HG03060 (cell line): ENCODE measurements at regions not wholly inside any gene's neighbourhood (a gene's known extent, or its start where the extent isn't known, plus 50 kb on each side); places are given as distances from the start of the nearest gene placed in this dataset.
"Not testable (repeated sequence)": the region's sequence is repeated elsewhere in the genome, so short reads cannot be mapped to it uniquely, and the experiment has no call there.

Experiments used
- ATAC-seq: cut with Tn5 transposase; IDR thresholded peaks from one replicate; pipeline ENCODE4 v1.9.1; 2021; ENCODE audit warnings: low read depth, moderate number of reproducible peaks; ENCODE audit not compliant: unreplicated experiment

DNA sequence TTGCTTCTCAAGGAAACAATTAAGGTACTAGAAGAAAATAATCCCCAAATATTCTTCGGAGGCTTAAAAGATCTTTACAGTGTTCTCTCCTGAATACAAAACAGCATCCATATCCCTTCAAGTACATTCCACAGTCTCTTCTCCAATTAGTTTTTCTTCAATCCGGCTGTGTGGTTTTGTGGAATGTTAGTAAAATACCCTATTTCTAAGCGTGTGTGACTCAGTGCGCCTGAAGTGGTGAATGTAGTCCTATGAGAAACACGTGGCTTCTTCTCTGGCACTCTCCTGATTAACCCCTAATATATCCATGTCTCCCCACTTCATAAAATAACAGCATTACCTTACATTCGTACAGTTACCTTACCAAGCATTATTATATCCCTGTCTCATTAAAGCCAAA, 570.2 kb downstream of the ARL4A start:
- ATAC-seq = no peak

- ATAC-seq = no peak
Observed at GRCh38 chr7:13258386-13258785, 571.0 kb downstream of the ARL4A start.

GRCh38 chr7:13259930-13260329, 572.5 kb downstream of the ARL4A start:
- ATAC-seq = no peak

GRCh38 chr7:13262929-13263530, 575.6 kb downstream of the ARL4A start:
- no peak for ATAC-seq

GRCh38 chr7:13265271-13265670, 577.8 kb downstream of the ARL4A start:
- ATAC-seq = no peak

- ATAC-seq = not testable (repeated sequence)
Observed at GRCh38 chr7:13274205-13274604, 586.8 kb downstream of the ARL4A start.

- no peak for ATAC-seq
Observed at GRCh38 chr7:13276977-13277376, 589.5 kb downstream of the ARL4A start.

DNA sequence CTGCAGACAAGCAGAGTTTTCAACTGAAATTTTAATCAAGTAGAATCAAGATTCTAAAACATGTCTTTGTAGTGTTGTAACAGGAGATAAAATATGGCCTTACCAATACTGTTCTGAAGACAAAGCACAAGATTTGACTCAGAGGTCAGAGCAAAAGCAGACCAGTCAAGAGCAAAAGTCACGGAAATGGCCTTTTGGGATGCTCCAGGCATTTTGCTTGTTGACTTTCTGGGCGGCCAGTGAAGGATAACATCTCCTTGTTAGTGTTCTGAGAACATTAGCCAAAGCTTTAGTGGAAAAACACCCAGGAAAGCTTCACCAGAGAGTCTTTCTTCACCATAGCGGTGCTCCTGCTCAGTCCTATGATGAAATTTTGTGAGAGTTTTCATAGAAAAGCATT, 590.6 kb downstream of the ARL4A start:
- ATAC-seq = no peak

DNA sequence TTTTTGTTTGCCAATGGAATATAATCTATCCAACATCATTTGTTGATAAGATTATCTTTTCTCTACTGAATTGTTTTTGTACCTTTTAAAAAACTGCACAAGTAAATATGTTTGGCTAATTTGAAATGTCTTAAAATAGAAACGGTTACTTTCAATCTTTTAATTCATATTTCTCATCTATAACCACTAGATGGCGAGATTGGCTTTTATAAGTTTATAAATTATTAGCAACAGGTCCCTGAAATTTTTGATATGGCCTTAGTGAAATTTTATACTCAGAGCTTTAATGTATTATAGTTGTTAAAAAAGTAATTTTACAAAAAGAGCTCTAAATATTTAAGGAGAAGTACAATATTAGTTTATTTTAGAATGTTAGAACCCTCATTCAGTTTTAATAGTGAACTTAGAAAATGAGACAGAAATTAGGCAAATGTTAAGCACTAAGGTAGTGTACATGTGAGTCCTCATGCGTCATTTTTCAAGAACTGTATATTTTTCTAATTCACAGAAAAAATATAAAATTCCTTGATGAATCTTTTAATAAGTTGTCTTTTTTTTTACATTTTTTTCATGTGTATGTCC, 592.5 kb downstream of the ARL4A start:
- ATAC-seq = no peak

DNA sequence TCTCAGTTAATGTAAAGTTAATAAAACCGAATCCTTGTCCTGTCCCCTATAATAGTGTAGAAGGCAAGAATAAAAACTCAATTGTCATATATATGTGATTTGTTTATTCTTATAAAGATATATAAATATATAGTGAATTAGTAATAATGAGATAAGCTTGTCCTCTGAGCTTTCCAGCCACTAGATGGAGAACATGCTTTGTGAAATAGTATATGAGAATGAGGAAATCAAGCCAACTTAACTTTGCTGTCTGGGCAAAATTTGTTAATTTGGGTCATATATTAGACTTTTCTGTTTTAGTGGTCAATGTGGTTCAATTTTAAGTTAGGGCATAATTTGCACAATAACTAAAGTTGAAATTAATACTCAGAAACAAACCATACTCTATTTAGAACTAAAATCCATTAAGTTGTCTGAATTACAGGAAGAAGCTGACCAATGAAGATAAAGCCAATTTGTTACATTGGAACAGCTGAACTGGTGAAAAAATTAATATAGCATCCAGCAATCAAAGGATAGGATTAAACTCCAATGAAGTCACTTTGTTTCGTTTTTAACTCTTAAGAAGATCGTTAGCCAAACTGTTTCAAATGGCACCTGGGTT, 595.0 kb downstream of the ARL4A start:
- ATAC-seq = no peak

DNA sequence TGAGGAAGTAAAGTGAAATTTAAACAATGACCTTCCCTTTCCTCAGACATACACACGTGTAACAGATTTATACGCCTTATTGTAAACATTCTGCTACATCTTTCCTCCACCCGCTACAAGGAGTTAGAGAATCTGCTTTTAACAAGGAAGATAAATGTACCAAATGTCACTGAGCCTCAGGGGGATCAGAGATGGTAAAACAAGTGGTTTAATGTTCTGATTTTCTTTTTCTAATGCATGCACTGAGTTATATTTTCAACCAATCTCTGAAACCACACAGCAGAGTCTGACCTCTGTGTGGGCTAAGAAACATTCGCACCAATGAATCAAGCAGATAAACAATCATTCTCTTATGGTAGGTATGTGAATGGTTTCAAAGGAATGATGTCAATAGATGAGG, 599.5 kb downstream of the ARL4A start:
- no peak for ATAC-seq

GRCh38 chr7:13288516-13288915, 601.1 kb downstream of the ARL4A start:
- ATAC-seq = no peak

DNA sequence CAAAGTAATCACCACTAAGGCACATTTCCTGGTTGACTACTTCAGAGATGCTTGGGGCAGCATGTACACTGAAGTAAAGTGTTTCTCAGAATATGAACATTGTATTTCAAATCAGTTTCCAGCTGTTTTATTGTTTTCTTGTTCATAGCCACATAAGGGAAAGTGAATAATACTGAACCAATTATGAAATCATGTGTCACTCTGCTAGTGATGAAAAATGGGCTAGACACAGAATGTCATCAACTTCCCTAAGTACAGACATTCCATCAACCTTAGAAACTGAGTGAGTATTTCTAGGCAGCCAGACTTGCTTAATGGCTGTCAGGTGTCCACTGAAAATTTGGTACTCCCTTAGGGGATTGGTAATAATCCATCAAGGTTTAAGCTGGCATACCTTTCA, 603.5 kb downstream of the ARL4A start:
- ATAC-seq = no peak

DNA sequence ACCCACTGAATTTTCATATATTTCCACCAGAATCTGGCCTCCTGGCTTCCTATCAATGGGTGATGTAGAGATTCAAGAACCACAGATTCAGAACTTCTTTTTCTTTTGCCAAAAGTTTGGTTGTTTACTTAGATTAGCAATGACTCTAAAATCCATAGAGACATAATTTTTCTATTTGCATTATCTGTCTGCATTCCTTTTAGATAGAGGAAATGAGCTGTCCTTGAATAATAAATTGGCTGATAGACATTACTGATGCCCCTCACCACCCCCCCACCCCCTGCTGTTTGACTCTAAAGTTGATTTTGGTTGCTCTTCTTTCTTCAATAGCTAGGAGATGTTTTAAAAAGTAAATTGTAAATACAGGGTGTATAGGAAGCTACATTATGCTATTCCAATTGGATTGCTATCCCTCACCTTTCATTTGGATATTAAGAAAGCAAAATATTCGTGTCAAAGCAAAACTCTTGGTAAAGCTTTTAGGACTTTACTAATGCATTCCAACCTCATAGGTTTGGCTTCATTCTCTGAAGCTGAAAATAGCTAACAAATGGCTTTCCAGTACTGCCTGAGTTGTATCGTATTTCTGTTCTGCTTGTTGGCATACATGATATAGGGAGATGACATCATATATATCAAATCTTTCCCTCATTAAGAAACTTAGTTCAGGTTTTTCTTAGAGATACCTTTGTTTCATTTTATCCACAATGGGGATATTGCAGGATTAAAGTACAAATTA, 606.0 kb downstream of the ARL4A start:
- no peak for ATAC-seq

GRCh38 chr7:13307040-13307439, 619.6 kb downstream of the ARL4A start:
- no peak for ATAC-seq

DNA sequence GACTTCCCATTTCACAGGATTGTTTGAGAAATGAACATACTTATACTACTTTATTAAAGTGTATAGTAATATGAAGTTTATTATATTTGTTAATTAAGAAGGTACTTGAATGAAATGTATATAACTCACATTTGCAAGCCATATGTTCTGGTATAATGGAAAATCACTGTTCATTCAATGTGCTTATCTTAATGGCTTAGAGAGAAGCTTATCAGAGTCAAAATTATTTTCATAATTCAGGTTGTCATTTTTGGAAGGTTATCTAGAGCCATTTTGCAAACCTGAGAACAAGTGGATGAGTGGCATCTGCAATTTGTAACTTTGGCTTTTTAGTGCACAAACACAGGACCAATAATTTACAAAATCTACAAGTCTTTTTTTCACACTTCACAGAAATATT, 621.0 kb downstream of the ARL4A start:
- no peak for ATAC-seq

GRCh38 chr7:13309535-13309934, 622.1 kb downstream of the ARL4A start:
- ATAC-seq = no peak

- ATAC-seq = no peak
Observed at GRCh38 chr7:13312307-13312706, 624.9 kb downstream of the ARL4A start.

DNA sequence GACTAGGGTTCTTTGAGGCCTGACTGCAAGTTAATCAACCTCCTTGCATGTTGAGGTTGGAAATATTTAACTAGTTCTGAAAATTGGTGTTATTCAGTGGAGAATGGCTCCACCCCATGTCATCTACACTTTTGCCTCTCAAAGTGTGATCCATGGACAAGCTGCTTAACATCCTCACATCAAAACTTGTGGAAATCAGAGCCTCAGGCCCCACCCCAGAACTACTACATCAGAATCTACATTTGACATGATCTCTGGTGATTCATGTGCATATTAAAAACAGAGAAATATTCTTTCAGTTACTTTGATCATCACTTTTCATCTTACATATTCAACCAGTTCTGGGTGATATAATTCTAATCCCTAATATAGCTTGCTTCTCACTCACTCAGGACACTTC, 632.9 kb downstream of the ARL4A start:
- ATAC-seq = no peak

GRCh38 chr7:13321316-13321715, 633.9 kb downstream of the ARL4A start:
- ATAC-seq = no peak

GRCh38 chr7:13322126-13322525, 634.7 kb downstream of the ARL4A start:
- no peak for ATAC-seq

- ATAC-seq = no peak
Observed at GRCh38 chr7:13327669-13328068, 640.2 kb downstream of the ARL4A start.
